Esophagus muscularis mucosa (tissue), 4 donors: ENCODE measurements at regions not wholly inside any gene's neighbourhood (a gene's known extent, or its start where the extent isn't known, plus 50 kb on each side); places are given as distances from the start of the nearest gene placed in this dataset.

Source experiments
- EP300 ChIP-seq: sonication (generic); formaldehyde crosslinking; IDR thresholded peaks from one replicate; pipeline ENCODE4 v1.6.1; 2017; ENCODE audit warnings: antibody characterized with exemption
- POLR2A ChIP-seq: fragments of 450-650 bp; IDR thresholded peaks from one replicate; pipeline ENCODE4 v1.6.1; 2017; ENCODE audit warnings: antibody characterized with exemption, moderate library complexity, mild to moderate bottlenecking, low read depth
- POLR2AphosphoS5 ChIP-seq, 2 donors: sonication (generic); formaldehyde crosslinking; IDR thresholded peaks; one replicate each; pipeline ENCODE4 v1.6.1; 2017; ENCODE audit warnings: antibody characterized with exemption in 2 of 2
- TF ChIP-seq, protein P1 (sequence below), 3 experiments: fragments of 200-600 bp in 2 of 3; fragments of 450-650 bp in 1 of 3; sonication (generic) in 2 of 3; IDR thresholded peaks; one replicate each; pipeline ENCODE4 v1.5.1; 2017 to 2019; ENCODE audit warnings: antibody characterized with exemption in 3 of 3, mild to moderate bottlenecking in 2 of 3, moderate library complexity in 1 of 3

DNA sequence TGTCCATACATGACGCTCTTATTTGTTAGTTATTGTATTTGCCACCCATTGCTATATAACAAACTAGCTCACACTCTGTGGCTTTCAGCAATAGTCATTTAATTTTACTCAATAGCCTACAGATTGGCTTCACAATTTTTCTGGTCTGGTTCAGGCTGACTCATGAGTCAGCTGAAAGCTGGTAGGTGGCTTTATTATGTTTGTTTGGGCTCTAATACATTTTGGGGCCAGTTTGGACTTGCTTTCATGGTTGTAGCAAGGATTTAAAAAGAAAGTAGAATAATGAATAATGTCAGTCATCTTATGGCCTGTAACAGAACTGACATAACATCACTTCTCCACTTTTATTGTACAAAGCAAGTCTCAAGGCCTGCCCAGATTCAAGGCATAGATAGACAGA is 338.7 kb downstream of the LRRIQ3 start:
- TF ChIP-seq, protein P1, sequence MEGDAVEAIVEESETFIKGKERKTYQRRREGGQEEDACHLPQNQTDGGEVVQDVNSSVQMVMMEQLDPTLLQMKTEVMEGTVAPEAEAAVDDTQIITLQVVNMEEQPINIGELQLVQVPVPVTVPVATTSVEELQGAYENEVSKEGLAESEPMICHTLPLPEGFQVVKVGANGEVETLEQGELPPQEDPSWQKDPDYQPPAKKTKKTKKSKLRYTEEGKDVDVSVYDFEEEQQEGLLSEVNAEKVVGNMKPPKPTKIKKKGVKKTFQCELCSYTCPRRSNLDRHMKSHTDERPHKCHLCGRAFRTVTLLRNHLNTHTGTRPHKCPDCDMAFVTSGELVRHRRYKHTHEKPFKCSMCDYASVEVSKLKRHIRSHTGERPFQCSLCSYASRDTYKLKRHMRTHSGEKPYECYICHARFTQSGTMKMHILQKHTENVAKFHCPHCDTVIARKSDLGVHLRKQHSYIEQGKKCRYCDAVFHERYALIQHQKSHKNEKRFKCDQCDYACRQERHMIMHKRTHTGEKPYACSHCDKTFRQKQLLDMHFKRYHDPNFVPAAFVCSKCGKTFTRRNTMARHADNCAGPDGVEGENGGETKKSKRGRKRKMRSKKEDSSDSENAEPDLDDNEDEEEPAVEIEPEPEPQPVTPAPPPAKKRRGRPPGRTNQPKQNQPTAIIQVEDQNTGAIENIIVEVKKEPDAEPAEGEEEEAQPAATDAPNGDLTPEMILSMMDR (IDR thresholded peaks at IDR 0.05) = no peak
- no peak for TF ChIP-seq POLR2A
- no peak for TF ChIP-seq POLR2AphosphoS5 (IDR thresholded peaks at IDR 0.05)
- TF ChIP-seq EP300 = no peak
